Fibroblast of lung (primary cell): ENCODE measurements at regions not wholly inside any gene's neighbourhood (a gene's known extent, or its start where the extent isn't known, plus 50 kb on each side); places are given as distances from the start of the nearest gene placed in this dataset.

Experiments
- DNase-seq, 2 donors: peaks; one replicate each; pipeline versions ENCODE4 v3.0.0 to v3.0.0-alpha.2; 2010; ENCODE audit warnings: low read depth in 2 of 2
- H2AFZ ChIP-seq: 2 replicates; pipeline ENCODE4 v1.5.1; 2012; ENCODE audit warnings: low read length, control low read depth, inconsistent platforms
- H3K27ac ChIP-seq: 2 replicates; pipeline ENCODE4 v1.5.1; 2011; ENCODE audit warnings: low read length, control low read depth; ENCODE audit not compliant: insufficient read depth
- H3K27me3 ChIP-seq: 2 replicates; pipeline ENCODE4 v1.5.1; 2011; ENCODE audit warnings: mild to moderate bottlenecking, low read length; ENCODE audit not compliant: control insufficient read depth, insufficient read depth
- H3K36me3 ChIP-seq: 2 replicates; pipeline ENCODE4 v1.5.1; 2011; ENCODE audit warnings: low read length; ENCODE audit not compliant: control insufficient read depth, insufficient read depth
- H3K4me1 ChIP-seq: 2 replicates; pipeline ENCODE4 v1.5.1; 2011; ENCODE audit warnings: low read length; ENCODE audit not compliant: control insufficient read depth, insufficient read depth; ENCODE audit errors: extremely low read depth
- H3K4me2 ChIP-seq: 2 replicates; pipeline ENCODE4 v1.5.1; 2011; ENCODE audit warnings: low read length, control low read depth; ENCODE audit not compliant: insufficient read depth; ENCODE audit errors: extremely low read depth
- H3K4me3 ChIP-seq, 4 experiments: fragments of 200-600 bp in 1 of 4; sonication (generic) in 1 of 4; replicated peaks in 1 of 4; 2 replicates each; pipeline ENCODE4 v1.5.1; 2011 to 2016; ENCODE audit warnings: low read length in 4 of 4, low read depth in 3 of 4, mild to moderate bottlenecking in 3 of 4, control low read depth in 2 of 4, inconsistent platforms in 1 of 4, mixed read lengths in 1 of 4; ENCODE audit not compliant: insufficient read depth in 1 of 4; ENCODE audit errors: control extremely low read depth in 1 of 4
- H3K79me2 ChIP-seq: 2 replicates; pipeline ENCODE4 v1.5.1; 2012; ENCODE audit warnings: mild to moderate bottlenecking, low read length, inconsistent platforms; ENCODE audit not compliant: control insufficient read depth, insufficient read depth
- H3K9ac ChIP-seq: 2 replicates; pipeline ENCODE4 v1.5.1; 2011; ENCODE audit warnings: mild to moderate bottlenecking, low read length, control low read depth; ENCODE audit not compliant: insufficient read depth
- H3K9me3 ChIP-seq: 2 replicates; pipeline ENCODE4 v1.5.1; 2012; ENCODE audit warnings: low read depth, low read length; ENCODE audit not compliant: control insufficient read depth, insufficient read depth
- H4K20me1 ChIP-seq: 2 replicates; pipeline ENCODE4 v1.5.1; 2011; ENCODE audit warnings: low read length; ENCODE audit not compliant: control insufficient read depth, insufficient read depth; ENCODE audit errors: extremely low read depth
- CTCF ChIP-seq, 2 donors: IDR thresholded peaks in 1 of 2; conservative IDR thresholded peaks in 1 of 2; 1 replicate in 1 of 2; 2 replicates in 1 of 2; pipeline ENCODE4 v1.5.1; 2011 to 2012; ENCODE audit warnings: low read length in 2 of 2, control low read depth in 1 of 2, inconsistent platforms in 1 of 2, low read depth in 1 of 2, mild to moderate bottlenecking in 1 of 2
- EZH2 ChIP-seq: IDR thresholded peaks from 2 replicates; pipeline ENCODE4 v1.5.1; 2012; ENCODE audit warnings: low read length, control low read depth, mild to moderate bottlenecking; ENCODE audit errors: missing control alignments

GRCh38 chr20:21796059-21796458, 90.6 kb downstream of the PAX1 start:
- DNase-seq, result no peak

GRCh38 chr20:21788082-21788481, 82.6 kb downstream of the PAX1 start:
- Histone ChIP-seq H3K27ac (no peak overlapping the region), H4K20me1 (no peaks in the 10 kb centered on the region), H3K4me2 (no peak overlapping the region), H3K79me2 (no peaks in the 10 kb centered on the region), H2AFZ (no peak overlapping the region), H3K9ac (no peak overlapping the region), H3K4me1 (no peaks in the 10 kb centered on the region), H3K9me3 (no peaks in the 10 kb centered on the region), H3K36me3 (no peaks in the 10 kb centered on the region), H3K27me3 (no peaks in the 10 kb centered on the region), H3K4me3 (no peak overlapping the region)
- DNase-seq, result no peak
- TF ChIP-seq CTCF (conservative IDR thresholded peaks at IDR 0.05 in 1 of 2, IDR thresholded peaks at IDR 0.05 in 1 of 2; ENCODE audit: low read depth in 1 of 2, low read length in 2 of 2), result no peak
- no peak for TF ChIP-seq EZH2

More at GRCh38 chr20:21796059-21796458, 90.6 kb downstream of the PAX1 start:
- H2AFZ ChIP-seq, result no peak overlapping the region
- no peaks in the 10 kb centered on the region for H3K27me3 ChIP-seq
- H3K9me3 ChIP-seq, result no peaks in the 10 kb centered on the region
- H3K4me3 ChIP-seq, result no peak overlapping the region
- no peaks in the 10 kb centered on the region for H3K79me2 ChIP-seq
- TF ChIP-seq CTCF (conservative IDR thresholded peaks at IDR 0.05 in 1 of 2, IDR thresholded peaks at IDR 0.05 in 1 of 2; ENCODE audit: low read depth in 1 of 2, low read length in 2 of 2) (no peak), EZH2 (no peak)
- H3K27ac ChIP-seq, result no peak overlapping the region
- no peaks in the 10 kb centered on the region for H3K36me3 ChIP-seq
- H3K4me2 ChIP-seq, result no peak overlapping the region
- no peaks in the 10 kb centered on the region for H3K4me1 ChIP-seq
- no peaks in the 10 kb centered on the region for H4K20me1 ChIP-seq
- H3K9ac ChIP-seq, result no peak overlapping the region

GRCh38 chr20:21781446-21782075, 76.1 kb downstream of the PAX1 start:
- Histone ChIP-seq H3K9ac (no peak overlapping the region), H3K4me1 (no peaks in the 10 kb centered on the region), H3K4me2 (no peak overlapping the region), H3K9me3 (no peaks in the 10 kb centered on the region), H3K4me3 (no peak overlapping the region), H3K36me3 (no peaks in the 10 kb centered on the region), H3K27me3 (no peaks in the 10 kb centered on the region), H4K20me1 (no peaks in the 10 kb centered on the region), H2AFZ (no peak overlapping the region), H3K79me2 (no peaks in the 10 kb centered on the region), H3K27ac (no peak overlapping the region)
- DNase-seq, result no peak
- TF ChIP-seq CTCF (conservative IDR thresholded peaks at IDR 0.05 in 1 of 2, IDR thresholded peaks at IDR 0.05 in 1 of 2; ENCODE audit: low read depth in 1 of 2, low read length in 2 of 2) (no peak), EZH2 (no peak)
